SK-N-SH treated with all-trans-retinoic acid at 6 μM for 48 hours (cell line): ENCODE measurements at regions not wholly inside any gene's neighbourhood (a gene's known extent, or its start where the extent isn't known, plus 50 kb on each side); places are given as distances from the start of the nearest gene placed in this dataset.

Experiments used
- ARNTL ChIP-seq: fragments of 450-650 bp; formaldehyde crosslinking; IDR thresholded peaks from 2 replicates; pipeline ENCODE4 v1.5.0; 2020; ENCODE audit warnings: low read depth, mild to moderate bottlenecking, moderate library complexity, borderline replicate concordance
- BACH2 ChIP-seq: fragments of 250-450 bp; sonication (Bioruptor Pico); IDR thresholded peaks from 2 replicates; pipeline ENCODE4 v1.9.0; 2021; ENCODE audit warnings: mild to moderate bottlenecking, borderline replicate concordance
- ESRRG ChIP-seq: fragments of 250-450 bp; sonication (Bioruptor Pico); IDR thresholded peaks from 2 replicates; pipeline ENCODE4 v1.6.1; 2021; ENCODE audit warnings: mild to moderate bottlenecking
- ISL1 ChIP-seq: fragments of 250-450 bp; sonication (Bioruptor Pico); IDR thresholded peaks from 2 replicates; pipeline ENCODE4 v2.1.2; 2022; ENCODE audit warnings: mild to moderate bottlenecking, moderate library complexity
- RARB ChIP-seq: fragments of 250-450 bp; sonication (Bioruptor Pico); IDR thresholded peaks from 2 replicates; pipeline ENCODE4 v1.8.0; 2021; ENCODE audit warnings: mild to moderate bottlenecking, moderate library complexity
- SNAI2 ChIP-seq: fragments of 250-450 bp; sonication (Bioruptor Pico); IDR thresholded peaks from 2 replicates; pipeline ENCODE4 v1.5.0; 2020; ENCODE audit warnings: mild to moderate bottlenecking, moderate library complexity
- TCF4 ChIP-seq: fragments of 250-450 bp; sonication (Bioruptor Pico); IDR thresholded peaks from 2 replicates; pipeline ENCODE4 v1.8.0; 2021; ENCODE audit warnings: mild to moderate bottlenecking, moderate library complexity, borderline replicate concordance
- ZC3H10 ChIP-seq: fragments of 250-450 bp; sonication (Bioruptor Pico); IDR thresholded peaks from 2 replicates; pipeline ENCODE4 v1.5.1; 2021; ENCODE audit warnings: mild to moderate bottlenecking, moderate library complexity
- ZFP3 ChIP-seq: fragments of 250-450 bp; sonication (Bioruptor Pico); IDR thresholded peaks from 2 replicates; pipeline ENCODE4 v1.5.0; 2020; ENCODE audit warnings: mild to moderate bottlenecking, moderate library complexity
- ZFP30 ChIP-seq: fragments of 450-650 bp; formaldehyde crosslinking; IDR thresholded peaks from 2 replicates; pipeline ENCODE4 v1.5.0; 2022; ENCODE audit warnings: mild to moderate bottlenecking, moderate library complexity
- TF ChIP-seq, protein P1 (sequence below): fragments of 250-450 bp; sonication (Bioruptor Pico); IDR thresholded peaks from 2 replicates; pipeline ENCODE4 v1.8.0; 2020; ENCODE audit warnings: mild to moderate bottlenecking, moderate library complexity, borderline replicate concordance
- TF ChIP-seq, protein P2 (sequence below): fragments of 250-450 bp; sonication (Bioruptor Pico); IDR thresholded peaks from 2 replicates; pipeline ENCODE4 v1.5.0; 2020; ENCODE audit warnings: mild to moderate bottlenecking, moderate library complexity

DNA sequence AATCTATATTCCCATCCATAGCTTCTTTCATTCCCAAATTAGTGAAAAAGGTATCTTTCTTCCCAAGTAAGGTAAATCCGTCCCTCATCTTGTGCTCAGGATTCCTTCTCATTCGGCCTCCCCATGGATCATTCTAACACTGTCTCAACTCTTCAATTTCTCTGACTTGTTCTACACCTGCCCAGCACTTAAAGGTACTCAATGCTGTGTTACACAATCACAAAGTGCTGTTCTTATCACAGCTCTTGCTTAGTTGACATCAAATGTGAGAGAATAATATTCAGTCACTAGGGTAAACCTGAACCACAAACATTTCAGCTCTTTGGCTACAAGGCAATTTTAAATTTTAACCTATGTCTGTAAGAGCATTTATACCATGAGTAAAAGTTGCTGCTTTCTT, 94.8 kb downstream of the DIRAS3 start:
- TF ChIP-seq ARNTL (CRISPR knock-in tag) (no peak), BACH2 (CRISPR knock-in tag) (no peak), TCF4 (no peak), RARB (no peak), ZC3H10 (CRISPR knock-in tag) (no peak), ZFP3 (CRISPR knock-in tag) (no peak), ISL1 (CRISPR knock-in tag) (no peak), SNAI2 (CRISPR knock-in tag) (no peak), ZFP30 (CRISPR knock-in tag) (no peak), ESRRG (CRISPR knock-in tag) (no peak)
- TF ChIP-seq, protein P1, sequence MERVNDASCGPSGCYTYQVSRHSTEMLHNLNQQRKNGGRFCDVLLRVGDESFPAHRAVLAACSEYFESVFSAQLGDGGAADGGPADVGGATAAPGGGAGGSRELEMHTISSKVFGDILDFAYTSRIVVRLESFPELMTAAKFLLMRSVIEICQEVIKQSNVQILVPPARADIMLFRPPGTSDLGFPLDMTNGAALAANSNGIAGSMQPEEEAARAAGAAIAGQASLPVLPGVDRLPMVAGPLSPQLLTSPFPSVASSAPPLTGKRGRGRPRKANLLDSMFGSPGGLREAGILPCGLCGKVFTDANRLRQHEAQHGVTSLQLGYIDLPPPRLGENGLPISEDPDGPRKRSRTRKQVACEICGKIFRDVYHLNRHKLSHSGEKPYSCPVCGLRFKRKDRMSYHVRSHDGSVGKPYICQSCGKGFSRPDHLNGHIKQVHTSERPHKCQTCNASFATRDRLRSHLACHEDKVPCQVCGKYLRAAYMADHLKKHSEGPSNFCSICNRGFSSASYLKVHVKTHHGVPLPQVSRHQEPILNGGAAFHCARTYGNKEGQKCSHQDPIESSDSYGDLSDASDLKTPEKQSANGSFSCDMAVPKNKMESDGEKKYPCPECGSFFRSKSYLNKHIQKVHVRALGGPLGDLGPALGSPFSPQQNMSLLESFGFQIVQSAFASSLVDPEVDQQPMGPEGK, result no peak
- TF ChIP-seq, protein P2, sequence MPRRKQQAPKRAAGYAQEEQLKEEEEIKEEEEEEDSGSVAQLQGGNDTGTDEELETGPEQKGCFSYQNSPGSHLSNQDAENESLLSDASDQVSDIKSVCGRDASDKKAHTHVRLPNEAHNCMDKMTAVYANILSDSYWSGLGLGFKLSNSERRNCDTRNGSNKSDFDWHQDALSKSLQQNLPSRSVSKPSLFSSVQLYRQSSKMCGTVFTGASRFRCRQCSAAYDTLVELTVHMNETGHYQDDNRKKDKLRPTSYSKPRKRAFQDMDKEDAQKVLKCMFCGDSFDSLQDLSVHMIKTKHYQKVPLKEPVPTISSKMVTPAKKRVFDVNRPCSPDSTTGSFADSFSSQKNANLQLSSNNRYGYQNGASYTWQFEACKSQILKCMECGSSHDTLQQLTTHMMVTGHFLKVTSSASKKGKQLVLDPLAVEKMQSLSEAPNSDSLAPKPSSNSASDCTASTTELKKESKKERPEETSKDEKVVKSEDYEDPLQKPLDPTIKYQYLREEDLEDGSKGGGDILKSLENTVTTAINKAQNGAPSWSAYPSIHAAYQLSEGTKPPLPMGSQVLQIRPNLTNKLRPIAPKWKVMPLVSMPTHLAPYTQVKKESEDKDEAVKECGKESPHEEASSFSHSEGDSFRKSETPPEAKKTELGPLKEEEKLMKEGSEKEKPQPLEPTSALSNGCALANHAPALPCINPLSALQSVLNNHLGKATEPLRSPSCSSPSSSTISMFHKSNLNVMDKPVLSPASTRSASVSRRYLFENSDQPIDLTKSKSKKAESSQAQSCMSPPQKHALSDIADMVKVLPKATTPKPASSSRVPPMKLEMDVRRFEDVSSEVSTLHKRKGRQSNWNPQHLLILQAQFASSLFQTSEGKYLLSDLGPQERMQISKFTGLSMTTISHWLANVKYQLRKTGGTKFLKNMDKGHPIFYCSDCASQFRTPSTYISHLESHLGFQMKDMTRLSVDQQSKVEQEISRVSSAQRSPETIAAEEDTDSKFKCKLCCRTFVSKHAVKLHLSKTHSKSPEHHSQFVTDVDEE, result no peak
